NCI-H510A (cell line): ENCODE measurements at regions not wholly inside any gene's neighbourhood (a gene's known extent, or its start where the extent isn't known, plus 50 kb on each side); places are given as distances from the start of the nearest gene placed in this dataset.

Source experiments
- DNase-seq: peaks from one replicate; lab custom pipeline; 2025; lab: John Stamatoyannopoulos, UW

GRCh38 chr9:126126807-126127206, 199.8 kb upstream of the MVB12B start:
- no peak for DNase-seq

GRCh38 chr9:126127591-126127990, 199.0 kb upstream of the MVB12B start:
- no peak for DNase-seq

- DNase-seq: peak; percentile 24
Measured at GRCh38 chr9:126128494-126129142, 198.0 kb upstream of the MVB12B start.

GRCh38 chr9:126131066-126132010, 195.3 kb upstream of the MVB12B start:
- DNase-seq: no peak

DNA sequence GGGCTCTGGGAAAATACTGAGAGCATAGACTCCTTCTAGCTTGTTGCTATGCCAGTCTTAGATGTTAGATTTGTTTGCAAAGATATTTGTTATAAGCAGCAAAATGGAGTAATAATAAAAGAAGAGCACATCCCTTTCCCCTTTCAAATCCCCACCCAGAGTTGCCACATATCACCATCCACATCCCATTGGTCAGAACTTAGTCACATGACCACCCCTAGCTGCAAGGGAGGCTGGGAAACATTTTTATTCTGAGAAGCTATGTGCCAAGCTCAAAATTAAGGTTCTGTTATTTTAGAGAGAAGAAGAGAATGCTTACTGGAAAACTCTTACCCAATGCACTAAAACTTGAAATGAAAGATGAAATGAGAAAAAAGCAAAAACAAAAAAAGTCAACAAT, 193.9 kb upstream of the MVB12B start:
- DNase-seq: no peak

- DNase-seq: no peak
Measured at GRCh38 chr9:126144196-126144595, 182.4 kb upstream of the MVB12B start.

DNA sequence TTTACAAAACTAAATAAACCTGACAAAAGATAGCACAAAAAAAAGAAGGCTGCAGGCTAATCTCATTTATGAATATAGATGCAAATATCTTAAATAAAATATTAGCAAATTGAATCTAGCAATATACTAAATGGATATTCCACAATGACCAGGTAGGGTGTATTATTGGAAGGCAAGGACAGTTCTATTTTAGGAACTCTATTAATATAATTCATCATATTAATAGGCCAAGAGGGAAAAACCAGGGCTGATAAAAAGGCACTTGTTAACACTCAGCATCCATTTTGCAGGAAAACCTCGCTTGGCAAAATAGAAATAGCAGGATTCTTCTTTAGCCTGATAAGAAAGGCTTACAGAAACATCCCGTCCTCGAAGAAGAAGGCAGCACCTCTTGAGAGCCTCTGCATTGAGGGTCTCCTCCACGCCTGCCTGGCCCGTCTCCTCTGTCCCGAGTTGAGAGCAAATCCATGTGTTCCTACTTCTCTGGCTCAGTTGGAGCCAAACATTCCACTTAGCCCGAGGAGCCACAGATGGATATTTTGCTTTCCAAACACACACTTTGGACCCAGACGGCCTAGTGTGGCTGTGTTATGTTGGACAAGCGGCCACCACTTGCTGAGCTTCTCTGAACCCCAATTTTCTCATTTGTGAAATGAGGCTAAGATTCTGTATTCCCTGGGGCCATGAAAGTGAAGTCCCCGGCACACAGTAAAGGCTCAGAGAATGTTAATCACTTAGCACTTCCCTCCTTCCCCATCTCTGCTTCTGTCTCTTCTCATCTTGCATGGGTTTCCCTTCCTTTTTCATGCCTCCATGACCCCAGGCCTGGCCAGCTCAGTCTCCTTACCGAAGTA, 181.8 kb upstream of the MVB12B start:
- no peak for DNase-seq

- DNase-seq: no peak
Measured at GRCh38 chr9:126145887-126146253, 180.8 kb upstream of the MVB12B start.

- peak; percentile 52 for DNase-seq
Measured at GRCh38 chr9:126146254-126147145, 180.1 kb upstream of the MVB12B start.

DNA sequence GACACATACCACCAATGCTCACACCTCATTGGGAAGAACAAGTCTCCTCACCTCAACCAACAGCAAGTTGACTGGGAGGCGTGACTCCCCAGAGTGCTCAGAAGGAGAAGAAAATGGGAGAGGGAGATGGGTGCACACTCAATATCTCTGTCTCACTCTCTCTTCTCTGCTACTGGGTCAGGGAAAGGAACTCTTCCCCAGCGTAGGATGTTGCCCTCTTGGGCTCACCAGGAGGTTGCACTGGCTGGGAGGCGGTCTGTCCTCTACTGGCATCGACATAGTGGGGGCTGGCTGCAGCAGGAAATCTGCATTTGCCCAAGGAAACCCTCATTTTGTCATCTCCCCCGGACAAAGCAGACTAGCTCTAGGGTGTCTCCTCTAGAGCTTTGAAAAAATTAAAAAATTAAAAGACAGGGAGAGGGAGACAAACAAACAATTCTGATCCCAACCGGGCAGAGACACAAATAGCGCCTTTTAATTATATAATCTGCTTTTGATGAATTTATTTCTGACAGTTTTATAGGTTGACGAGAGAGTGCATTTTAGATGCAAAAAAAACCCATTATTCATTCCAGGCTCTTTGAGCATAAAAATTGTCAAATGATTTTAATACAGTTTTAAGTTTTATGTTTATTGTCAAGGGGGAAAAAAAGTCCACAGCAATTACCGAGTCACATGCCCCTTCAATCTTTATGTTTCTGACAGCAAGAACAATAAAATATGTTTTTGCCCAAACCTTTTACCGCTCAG, 179.3 kb upstream of the MVB12B start:
- DNase-seq: no peak

- DNase-seq: no peak
Measured at GRCh38 chr9:126147936-126148870, 178.4 kb upstream of the MVB12B start.

DNA sequence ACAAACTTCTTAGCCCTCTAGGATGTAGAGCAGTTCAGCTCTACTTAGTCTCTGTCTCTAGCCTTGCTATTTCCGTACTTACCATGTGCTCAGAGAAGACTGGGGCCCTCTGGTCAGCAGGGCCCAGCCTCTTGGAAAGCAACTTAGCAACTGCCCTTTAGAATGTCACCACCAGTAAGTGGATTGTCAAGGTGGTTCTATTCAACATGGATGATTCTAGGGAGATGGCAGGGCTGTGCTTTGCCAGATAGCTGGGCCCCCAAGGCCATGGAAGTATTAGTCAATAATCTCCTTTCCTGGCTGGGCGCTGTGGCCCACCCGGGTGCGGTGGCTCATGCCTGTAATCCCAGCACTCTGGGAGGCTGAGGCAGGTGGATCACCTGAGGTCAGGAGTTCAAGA, 177.6 kb upstream of the MVB12B start:
- DNase-seq: no peak

DNA sequence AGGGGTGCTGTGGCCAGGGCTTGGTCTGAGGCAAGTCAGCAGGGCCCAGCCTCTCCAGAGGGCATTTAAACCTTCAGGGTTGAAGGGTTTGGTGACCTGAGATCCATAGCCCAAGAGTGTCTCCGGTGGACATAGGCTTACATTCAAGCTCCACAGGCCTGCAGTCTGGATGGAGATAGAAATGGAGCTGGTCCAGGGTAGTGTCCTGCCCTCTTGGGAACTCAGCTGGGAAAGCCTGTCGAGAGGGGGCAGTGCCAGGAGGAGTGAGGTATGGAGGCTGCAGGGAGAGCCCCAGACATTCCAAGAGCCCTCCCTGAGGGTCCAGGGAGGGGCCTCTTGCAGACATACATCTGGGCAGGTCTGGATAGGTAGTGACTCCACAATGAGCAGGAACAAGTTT, 177.0 kb upstream of the MVB12B start:
- no peak for DNase-seq

DNA sequence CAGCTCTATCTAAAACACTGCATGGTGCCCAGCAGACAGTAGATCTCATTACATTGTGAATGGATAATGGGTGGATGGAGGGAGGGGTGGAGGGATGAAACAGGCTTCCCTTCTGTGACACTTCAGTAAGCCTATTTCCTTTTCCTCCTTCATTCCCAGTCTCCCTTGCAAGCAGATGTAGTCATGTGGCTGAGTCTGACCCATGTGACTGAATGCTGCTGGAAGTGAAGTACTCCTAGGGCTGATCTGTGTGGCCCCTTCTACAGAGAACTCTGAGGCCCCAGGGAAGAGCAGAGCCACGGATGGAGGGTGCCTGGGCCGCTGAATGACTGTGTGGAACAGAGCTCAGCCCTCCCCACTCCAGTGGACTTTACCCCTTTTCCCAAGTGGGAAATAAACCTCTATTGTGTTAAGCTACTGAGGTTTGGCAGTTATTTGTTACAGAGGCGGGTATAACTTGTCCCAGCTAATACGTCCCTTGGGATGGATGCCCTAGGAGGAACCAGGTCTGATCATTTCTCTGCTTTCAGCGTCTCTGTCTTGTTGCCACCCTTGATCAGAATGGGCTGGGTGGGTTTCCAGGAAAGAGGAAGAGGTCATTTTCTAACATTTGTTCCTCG, 176.1 kb upstream of the MVB12B start:
- peak; percentile 49 for DNase-seq

DNA sequence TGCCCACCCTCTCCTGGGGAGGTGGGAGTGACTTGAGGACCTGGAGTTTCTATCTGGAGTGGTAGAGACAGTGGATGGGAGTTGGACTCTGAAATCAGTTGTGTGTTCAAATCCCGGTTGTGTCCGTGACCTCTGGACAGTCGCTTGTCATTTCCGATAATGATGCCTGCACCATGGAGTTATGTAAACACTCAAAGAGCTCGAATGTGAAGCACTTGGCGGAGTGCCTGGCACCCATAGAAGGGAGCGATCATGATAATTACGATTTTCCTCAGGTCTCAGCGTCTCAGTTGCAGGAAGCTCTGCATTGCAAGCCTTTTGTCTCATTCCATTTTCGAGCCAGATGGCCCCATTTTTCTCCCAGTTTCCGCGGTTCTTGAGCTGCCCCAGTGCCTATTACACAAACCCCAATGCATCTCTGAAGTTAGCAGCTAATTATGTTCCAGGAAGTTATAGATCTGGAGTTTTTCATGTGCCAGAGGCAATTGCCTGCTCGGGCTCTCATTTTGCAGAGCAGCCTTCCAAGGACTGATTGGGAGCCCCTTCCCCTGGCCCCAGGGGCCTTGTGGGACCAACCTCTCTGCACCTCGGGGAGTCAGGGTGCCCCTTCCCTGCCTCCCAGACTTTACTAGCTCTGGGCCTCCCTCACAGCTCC, 175.5 kb upstream of the MVB12B start:
- peak; percentile 82 for DNase-seq

DNA sequence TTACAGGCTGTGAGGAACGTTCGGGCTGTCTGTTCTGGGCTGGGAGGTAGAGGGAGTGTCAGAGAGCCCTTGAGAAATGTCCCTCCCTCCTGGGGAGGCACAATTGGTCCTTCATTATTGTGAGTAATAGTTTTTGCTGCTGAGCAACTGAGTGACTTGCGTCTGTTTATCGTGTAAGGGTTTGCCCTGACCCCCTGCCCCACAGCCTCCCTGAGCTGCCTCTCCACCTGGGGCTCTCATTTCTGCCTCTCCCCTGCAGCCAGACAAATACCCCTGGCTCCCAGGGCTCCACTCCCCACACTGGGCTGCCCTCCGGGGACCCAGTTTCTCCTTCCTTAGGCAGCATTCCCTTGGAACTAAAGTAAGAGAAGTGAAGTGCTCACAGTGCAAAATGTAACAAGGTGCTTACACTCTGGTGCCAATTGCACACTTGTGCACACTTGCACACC, 174.9 kb upstream of the MVB12B start:
- no peak for DNase-seq

DNA sequence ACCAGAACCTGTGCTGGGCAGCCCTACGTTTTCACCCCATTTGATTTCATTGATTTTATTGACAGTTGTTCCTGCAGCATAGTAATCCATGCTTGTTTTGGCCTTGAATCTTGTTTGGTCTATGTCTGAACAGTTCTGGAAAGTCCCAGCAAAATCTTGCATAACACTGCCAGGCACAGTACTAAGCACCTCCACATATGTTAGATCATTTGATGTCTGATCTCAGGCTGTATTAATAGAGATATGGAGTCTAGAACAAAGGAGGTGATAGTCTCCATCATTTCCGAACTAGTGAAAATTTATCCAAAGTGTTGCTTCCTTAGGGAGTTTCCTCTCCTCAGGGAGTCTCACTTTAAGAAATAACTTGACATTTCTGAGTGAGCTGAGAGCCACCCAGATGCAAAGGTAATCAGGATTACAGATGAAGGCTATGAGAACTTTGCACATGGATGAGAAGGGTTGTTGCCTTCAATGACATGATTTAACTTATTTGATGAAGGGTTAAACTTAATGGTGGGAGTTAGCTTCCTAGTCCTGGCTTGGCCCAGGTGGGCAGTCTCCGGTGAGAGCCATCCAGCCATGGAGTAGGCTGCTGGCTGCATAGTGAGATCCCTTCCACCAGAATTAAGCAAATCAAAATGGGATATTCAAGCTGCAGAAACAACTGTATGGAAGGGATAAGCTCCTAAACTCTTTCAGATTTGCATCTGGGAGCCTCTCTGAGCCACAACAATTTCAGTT, 173.8 kb upstream of the MVB12B start:
- no peak for DNase-seq

- no peak for DNase-seq
Measured at GRCh38 chr9:126153382-126153781, 173.2 kb upstream of the MVB12B start.
